ENCODE measurements at regions not wholly inside any gene's neighbourhood (a gene's known extent, or its start where the extent isn't known, plus 50 kb on each side); places are given as distances from the start of the nearest gene placed in this dataset.

GRCh38 chr16:74073456-74073855 lies 223.2 kb upstream of the PSMD7 start:
- TF ChIP-seq, protein P1, sequence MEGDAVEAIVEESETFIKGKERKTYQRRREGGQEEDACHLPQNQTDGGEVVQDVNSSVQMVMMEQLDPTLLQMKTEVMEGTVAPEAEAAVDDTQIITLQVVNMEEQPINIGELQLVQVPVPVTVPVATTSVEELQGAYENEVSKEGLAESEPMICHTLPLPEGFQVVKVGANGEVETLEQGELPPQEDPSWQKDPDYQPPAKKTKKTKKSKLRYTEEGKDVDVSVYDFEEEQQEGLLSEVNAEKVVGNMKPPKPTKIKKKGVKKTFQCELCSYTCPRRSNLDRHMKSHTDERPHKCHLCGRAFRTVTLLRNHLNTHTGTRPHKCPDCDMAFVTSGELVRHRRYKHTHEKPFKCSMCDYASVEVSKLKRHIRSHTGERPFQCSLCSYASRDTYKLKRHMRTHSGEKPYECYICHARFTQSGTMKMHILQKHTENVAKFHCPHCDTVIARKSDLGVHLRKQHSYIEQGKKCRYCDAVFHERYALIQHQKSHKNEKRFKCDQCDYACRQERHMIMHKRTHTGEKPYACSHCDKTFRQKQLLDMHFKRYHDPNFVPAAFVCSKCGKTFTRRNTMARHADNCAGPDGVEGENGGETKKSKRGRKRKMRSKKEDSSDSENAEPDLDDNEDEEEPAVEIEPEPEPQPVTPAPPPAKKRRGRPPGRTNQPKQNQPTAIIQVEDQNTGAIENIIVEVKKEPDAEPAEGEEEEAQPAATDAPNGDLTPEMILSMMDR (IDR thresholded peaks at IDR 0.05; ENCODE audit: poor library complexity) = no peak
- TF ChIP-seq EZH2 (IDR thresholded peaks at IDR 0.05; ENCODE audit: borderline replicate concordance) = no peak
